CD4-positive, alpha-beta T cell (primary cell): ENCODE measurements at regions not wholly inside any gene's neighbourhood (a gene's known extent, or its start where the extent isn't known, plus 50 kb on each side); places are given as distances from the start of the nearest gene placed in this dataset.

ENCODE experiments used
- ATAC-seq: fragments of 200-7000 bp; cut with Tn5 transposase; one replicate; pipeline ENCODE4 v1.10.0; 2022; ENCODE audit warnings: mild to moderate bottlenecking; ENCODE audit not compliant: poor library complexity
- CTCF ChIA-PET: fragments of 350-600 bp; sonication (Branson Sonifier 250); formaldehyde crosslinking; loops from one replicate; lab custom pipeline; 2021; ENCODE audit warnings: antibody characterized with exemption, inconsistent platforms; lab: Charles Lee
- POLR2A ChIA-PET: fragments of 350-600 bp; sonication (Branson Sonifier 250); formaldehyde crosslinking; loops from one replicate; lab custom pipeline; 2021; ENCODE audit warnings: antibody characterized with exemption, inconsistent platforms; lab: Charles Lee
- DNase-seq, 14 experiments: peaks; one replicate each; pipeline ENCODE4 v3.0.0-alpha.2; 2013 to 2020; ENCODE audit warnings: mixed read lengths in 2 of 14
- H3K27ac ChIP-seq, 2 donors: one replicate each; pipeline versions ENCODE4 v1.5.1 to v1.7.0; 2013; ENCODE audit warnings: low read length in 2 of 2, low read depth in 1 of 2, mild to moderate bottlenecking in 1 of 2
- H3K27me3 ChIP-seq, 2 experiments: 1 replicate in 1 of 2; 2 replicates in 1 of 2; pipeline versions ENCODE4 v1.6.1 to v1.7.0; 2013; ENCODE audit warnings: low read length in 2 of 2, control low read depth in 1 of 2, mild to moderate bottlenecking in 1 of 2, moderate library complexity in 1 of 2; ENCODE audit not compliant: insufficient read depth in 2 of 2, control insufficient read depth in 1 of 2
- H3K36me3 ChIP-seq: one replicate; pipeline ENCODE4 v1.6.1; 2013; ENCODE audit warnings: low read length, control low read depth; ENCODE audit not compliant: insufficient read depth
- H3K4me1 ChIP-seq: one replicate; pipeline ENCODE4 v1.6.1; 2013; ENCODE audit warnings: low read length, control low read depth; ENCODE audit not compliant: insufficient read depth
- H3K4me3 ChIP-seq: one replicate; pipeline ENCODE4 v1.5.1; 2013; ENCODE audit warnings: mild to moderate bottlenecking, low read length, moderate library complexity
- H3K9me3 ChIP-seq, 2 experiments: 1 replicate in 1 of 2; 2 replicates in 1 of 2; pipeline versions ENCODE4 v1.6.1 to v1.7.0; 2013; ENCODE audit warnings: low read length in 2 of 2, mild to moderate bottlenecking in 2 of 2, control low read depth in 1 of 2, moderate library complexity in 1 of 2; ENCODE audit not compliant: control insufficient read depth in 1 of 2, insufficient read depth in 1 of 2
- H3K27ac Mint-ChIP-seq: one replicate; pipeline ENCODE4 v1.8.0; 2020; ENCODE audit warnings: mixed read lengths
- H3K27me3 Mint-ChIP-seq: one replicate; pipeline ENCODE4 v1.8.0; 2021; ENCODE audit warnings: mixed read lengths
- H3K36me3 Mint-ChIP-seq: one replicate; pipeline ENCODE4 v1.8.0; 2021; ENCODE audit warnings: low read depth, mixed read lengths
- H3K4me1 Mint-ChIP-seq: one replicate; pipeline ENCODE4 v1.8.0; 2021; ENCODE audit warnings: low read depth, mixed read lengths
- H3K4me3 Mint-ChIP-seq: one replicate; pipeline ENCODE4 v1.8.0; 2020; ENCODE audit warnings: mild to moderate bottlenecking, mixed read lengths
- H3K9me3 Mint-ChIP-seq: one replicate; pipeline ENCODE4 v1.8.0; 2020; ENCODE audit warnings: mixed read lengths
- CTCF ChIP-seq: fragments of 200-600 bp; IDR thresholded peaks from one replicate; pipeline ENCODE4 v1.8.0; 2022; ENCODE audit warnings: antibody characterized with exemption, mild to moderate bottlenecking
- intact Hi-C, 2 experiments: fragments of 100-400 bp; cut with DNase I in 1 of 2; cut with micrococcal nuclease in 1 of 2; formaldehyde crosslinking; loops; one replicate each; pipeline versions ENCODE4 v1.15.1 to v1.9.0; 2023 to 2025; cut with DNase I, micrococcal nuclease

- Histone ChIP-seq H3K36me3 (no peaks in the 10 kb centered on the region), H3K27me3 (peaks cover 0 to 5% of the 10 kb centered on the region in 2 experiments), H3K4me1 (no peaks in the 10 kb centered on the region), H3K4me3 (no peak overlapping the region), H3K9me3 (no peaks in the 10 kb centered on the region), H3K27ac (no peak overlapping the region)
- ChIA-PET CTCF (interaction anchor here (0.9 kb wide), 1 partner anchor 9 kb away, joined by 3 read pairs; no protein-coding TSS in a partner anchor), POLR2A (no interaction called here)
- Mint-ChIP-seq H3K9me3 (no peaks in the 10 kb centered on the region), H3K36me3 (no peaks in the 10 kb centered on the region), H3K27ac (no peak overlapping the region), H3K4me3 (no peak overlapping the region), H3K4me1 (no peaks in the 10 kb centered on the region), H3K27me3 (peaks cover 30% of the 10 kb centered on the region)
- no peak for DNase-seq
- TF ChIP-seq CTCF: no peak
- ATAC-seq: no peak
- intact Hi-C loops: no loop called here
Observed at GRCh38 chr4:151468715-151469696, 60.0 kb downstream of the FHIP1A start.

- no peaks in the 10 kb centered on the region for H3K4me1 Mint-ChIP-seq
- intact Hi-C loops: no loop called here
- no peak overlapping the region for H3K27ac Mint-ChIP-seq
- H3K36me3 ChIP-seq: no peaks in the 10 kb centered on the region
- H3K27me3 Mint-ChIP-seq: peaks cover 30% of the 10 kb centered on the region
- no peaks in the 10 kb centered on the region for H3K9me3 Mint-ChIP-seq
- ATAC-seq: no peak
- DNase-seq: no peak
- H3K27ac ChIP-seq: no peak overlapping the region
- peaks cover 0 to 5% of the 10 kb centered on the region in 2 experiments for H3K27me3 ChIP-seq
- ChIA-PET CTCF (no interaction called here), POLR2A (no interaction called here)
- H3K4me3 ChIP-seq: no peak overlapping the region
- no peaks in the 10 kb centered on the region for H3K4me1 ChIP-seq
- H3K4me3 Mint-ChIP-seq: no peak overlapping the region
- TF ChIP-seq CTCF: no peak
- no peaks in the 10 kb centered on the region for H3K36me3 Mint-ChIP-seq
- H3K9me3 ChIP-seq: no peaks in the 10 kb centered on the region
Observed at GRCh38 chr4:151469970-151470369, 61.0 kb downstream of the FHIP1A start.

GRCh38 chr4:151471728-151472127 is 62.8 kb downstream of the FHIP1A start:
- Histone ChIP-seq H3K4me3 (no peak overlapping the region), H3K4me1 (no peaks in the 10 kb centered on the region), H3K9me3 (no peaks in the 10 kb centered on the region), H3K27me3 (peaks cover 0 to 5% of the 10 kb centered on the region in 2 experiments), H3K27ac (no peak overlapping the region), H3K36me3 (no peaks in the 10 kb centered on the region)
- DNase-seq (no peak), ATAC-seq (no peak)
- no peak for TF ChIP-seq CTCF
- H3K27ac Mint-ChIP-seq: no peak overlapping the region
- H3K4me1 Mint-ChIP-seq: no peaks in the 10 kb centered on the region
- POLR2A ChIA-PET: no interaction called here
- intact Hi-C loops: no loop called here
- no peak overlapping the region for H3K4me3 Mint-ChIP-seq
- peaks cover 24% of the 10 kb centered on the region for H3K27me3 Mint-ChIP-seq
- H3K36me3 Mint-ChIP-seq: no peaks in the 10 kb centered on the region
- no peaks in the 10 kb centered on the region for H3K9me3 Mint-ChIP-seq
- CTCF ChIA-PET: no interaction called here
